ENCODE measurements at regions not wholly inside any gene's neighbourhood (a gene's known extent, or its start where the extent isn't known, plus 50 kb on each side); places are given as distances from the start of the nearest gene placed in this dataset.
"Not testable (repeated sequence)": the region's sequence is repeated elsewhere in the genome, so short reads cannot be mapped to it uniquely, and the experiment has no call there.

GRCh38 chr4:52202251-52202779 lies 151.2 kb downstream of the SPATA18 start:
- no peak for TF ChIP-seq CTCF (IDR thresholded peaks at IDR 0.05; ENCODE audit: borderline replicate concordance, extremely low read depth, low read length, poor library complexity, severe bottlenecking)
- TF ChIP-seq EZH2 (IDR thresholded peaks at IDR 0.05; ENCODE audit: borderline replicate concordance, low read depth, low read length, severe bottlenecking) = no peak
- Histone ChIP-seq H4K20me1 (ENCODE audit: insufficient read depth, low read length) (no peaks in the 10 kb centered on the region; the same call in 1 of the 2 replicates), H3K27me3 (ENCODE audit: insufficient read depth, low read length, poor library complexity) (no peaks in the 10 kb centered on the region), H3K4me3 (ENCODE audit: low read depth in 1 of 2, low read length in 2 of 2) (no peak overlapping the region), H3K36me3 (ENCODE audit: insufficient read depth, low read length) (no peaks in the 10 kb centered on the region), H3K9me3 (ENCODE audit: insufficient read depth, low read length, severe bottlenecking) (no peaks in the 10 kb centered on the region), H3K79me2 (ENCODE audit: insufficient read depth, low read length) (no peaks in the 10 kb centered on the region), H3K27ac (ENCODE audit: low read length) (no peak overlapping the region), H2AFZ (ENCODE audit: low read depth, low read length) (no peak overlapping the region), H3K4me1 (ENCODE audit: insufficient read depth, low read length) (no peaks in the 10 kb centered on the region), H3K4me2 (ENCODE audit: insufficient read depth, low read length) (no peak overlapping the region), H3K9ac (ENCODE audit: low read depth, low read length) (no peak overlapping the region)
- ATAC-seq (ENCODE audit: insufficient read depth, low read depth) (no peak), DNase-seq (no peak)

DNA sequence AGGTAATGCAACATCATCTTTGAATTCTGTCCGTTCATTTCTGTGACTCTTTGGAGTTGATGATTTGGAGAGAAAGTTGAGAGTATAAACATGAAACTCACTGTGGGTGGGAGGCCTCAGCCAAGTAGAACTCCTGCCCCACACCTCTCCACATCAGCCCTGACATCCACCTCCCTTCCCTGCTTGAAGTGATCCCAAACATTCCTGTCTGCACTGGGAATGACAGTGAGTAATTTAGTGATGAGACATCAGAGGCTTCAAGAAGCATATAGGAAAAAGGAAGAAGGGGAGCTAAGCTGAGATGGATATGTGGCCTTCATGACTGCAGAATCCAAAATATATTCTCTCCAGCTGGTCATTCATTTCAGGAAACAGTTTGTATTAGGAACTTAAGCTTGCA lies 151.8 kb downstream of the SPATA18 start:
- no peaks in the 10 kb centered on the region for H3K9me3 ChIP-seq (ENCODE audit: insufficient read depth, low read length, severe bottlenecking)
- no peak for ATAC-seq (ENCODE audit: insufficient read depth, low read depth)

DNA sequence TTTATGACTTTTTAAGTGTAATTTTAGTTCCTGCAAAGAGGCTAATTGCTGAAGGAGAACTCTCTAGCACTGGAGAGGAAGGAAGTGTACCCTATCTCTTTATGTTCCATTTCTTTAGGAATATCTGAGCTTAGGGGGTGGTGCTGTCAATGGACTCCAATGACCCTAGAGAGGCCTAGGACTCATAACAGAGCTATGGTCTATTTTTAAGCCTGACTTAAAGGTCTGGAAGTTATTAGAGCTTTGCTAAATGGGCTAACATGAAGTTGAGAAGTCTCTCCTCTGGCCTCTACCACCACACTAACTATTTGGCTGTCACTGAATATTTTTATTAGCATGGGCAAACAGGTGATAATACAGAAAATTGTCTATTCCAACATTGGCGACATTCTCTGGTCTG lies 152.2 kb downstream of the SPATA18 start:
- Histone ChIP-seq H3K9me3 (ENCODE audit: insufficient read depth, low read length, severe bottlenecking) (no peaks in the 10 kb centered on the region), H3K9ac (ENCODE audit: low read depth, low read length) (no peak overlapping the region), H3K4me1 (ENCODE audit: insufficient read depth, low read length) (no peaks in the 10 kb centered on the region), H3K36me3 (ENCODE audit: insufficient read depth, low read length) (no peaks in the 10 kb centered on the region), H4K20me1 (ENCODE audit: insufficient read depth, low read length) (no peaks in the 10 kb centered on the region; the same call in 1 of the 2 replicates), H3K4me2 (ENCODE audit: insufficient read depth, low read length) (no peak overlapping the region), H3K79me2 (ENCODE audit: insufficient read depth, low read length) (no peaks in the 10 kb centered on the region), H2AFZ (ENCODE audit: low read depth, low read length) (no peak overlapping the region), H3K27me3 (ENCODE audit: insufficient read depth, low read length, poor library complexity) (no peaks in the 10 kb centered on the region), H3K4me3 (ENCODE audit: low read depth in 1 of 2, low read length in 2 of 2) (no peak overlapping the region), H3K27ac (ENCODE audit: low read length) (no peak overlapping the region)
- no peak for TF ChIP-seq EZH2 (IDR thresholded peaks at IDR 0.05; ENCODE audit: borderline replicate concordance, low read depth, low read length, severe bottlenecking)
- TF ChIP-seq CTCF (IDR thresholded peaks at IDR 0.05; ENCODE audit: borderline replicate concordance, extremely low read depth, low read length, poor library complexity, severe bottlenecking) = no peak
- ATAC-seq (ENCODE audit: insufficient read depth, low read depth) (no peak), DNase-seq (no peak)

More for the DNA sequence above, 151.8 kb downstream of the SPATA18 start:
- H3K4me1 ChIP-seq (ENCODE audit: insufficient read depth, low read length) = no peaks in the 10 kb centered on the region
- no peaks in the 10 kb centered on the region; the same call in 1 of the 2 replicates for H4K20me1 ChIP-seq (ENCODE audit: insufficient read depth, low read length)
- H3K4me3 ChIP-seq (ENCODE audit: low read depth in 1 of 2, low read length in 2 of 2) = no peak overlapping the region
- no peaks in the 10 kb centered on the region for H3K79me2 ChIP-seq (ENCODE audit: insufficient read depth, low read length)
- no peak for TF ChIP-seq EZH2 (IDR thresholded peaks at IDR 0.05; ENCODE audit: borderline replicate concordance, low read depth, low read length, severe bottlenecking)
- no peak overlapping the region for H2AFZ ChIP-seq (ENCODE audit: low read depth, low read length)
- H3K36me3 ChIP-seq (ENCODE audit: insufficient read depth, low read length) = no peaks in the 10 kb centered on the region
- no peak for DNase-seq
- H3K9ac ChIP-seq (ENCODE audit: low read depth, low read length) = no peak overlapping the region
- H3K27ac ChIP-seq (ENCODE audit: low read length) = no peak overlapping the region
- H3K27me3 ChIP-seq (ENCODE audit: insufficient read depth, low read length, poor library complexity) = no peaks in the 10 kb centered on the region
- no peak overlapping the region for H3K4me2 ChIP-seq (ENCODE audit: insufficient read depth, low read length)

GRCh38 chr4:52204921-52205320 lies 153.8 kb downstream of the SPATA18 start:
- H2AFZ ChIP-seq (ENCODE audit: low read depth, low read length) = no peak overlapping the region
- no peak overlapping the region for H3K4me3 ChIP-seq (ENCODE audit: low read depth in 1 of 2, low read length in 2 of 2)
- TF ChIP-seq CTCF (IDR thresholded peaks at IDR 0.05; ENCODE audit: borderline replicate concordance, extremely low read depth, low read length, poor library complexity, severe bottlenecking) = no peak
- TF ChIP-seq EZH2 (IDR thresholded peaks at IDR 0.05; ENCODE audit: borderline replicate concordance, low read depth, low read length, severe bottlenecking) = no peak
- H3K27me3 ChIP-seq (ENCODE audit: insufficient read depth, low read length, poor library complexity) = no peaks in the 10 kb centered on the region
- no peaks in the 10 kb centered on the region for H3K9me3 ChIP-seq (ENCODE audit: insufficient read depth, low read length, severe bottlenecking)
- H3K4me2 ChIP-seq (ENCODE audit: insufficient read depth, low read length) = no peak overlapping the region
- DNase-seq (no peak), ATAC-seq (ENCODE audit: insufficient read depth, low read depth) (no peak)
- H3K27ac ChIP-seq (ENCODE audit: low read length) = no peak overlapping the region
- no peaks in the 10 kb centered on the region for H3K36me3 ChIP-seq (ENCODE audit: insufficient read depth, low read length)
- no peak overlapping the region for H3K9ac ChIP-seq (ENCODE audit: low read depth, low read length)
- H3K4me1 ChIP-seq (ENCODE audit: insufficient read depth, low read length) = no peaks in the 10 kb centered on the region
- no peaks in the 10 kb centered on the region for H4K20me1 ChIP-seq (ENCODE audit: insufficient read depth, low read length)
- H3K79me2 ChIP-seq (ENCODE audit: insufficient read depth, low read length) = no peaks in the 10 kb centered on the region

DNA sequence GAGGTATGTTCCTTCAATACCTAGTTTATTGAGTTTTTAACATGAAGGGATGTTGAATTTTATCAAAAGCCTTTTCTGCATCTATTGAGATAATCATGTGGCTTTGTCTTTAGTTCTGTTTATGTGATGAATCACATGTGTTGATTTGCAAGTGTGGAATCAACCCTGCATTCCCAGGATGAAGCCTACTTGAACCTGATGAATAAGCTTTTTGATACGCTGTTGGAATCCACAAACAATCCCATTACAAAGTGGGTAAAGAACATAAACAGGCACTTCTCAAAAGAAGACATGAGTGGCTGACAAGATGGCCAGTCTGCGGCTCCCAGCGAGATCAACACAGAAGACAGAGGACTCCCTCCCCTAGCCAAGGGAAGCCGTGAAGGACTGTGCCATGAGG lies 156.0 kb downstream of the SPATA18 start:
- H3K4me2 ChIP-seq (ENCODE audit: insufficient read depth, low read length); H3K27me3 ChIP-seq (ENCODE audit: insufficient read depth, low read length, poor library complexity); H3K4me3 ChIP-seq (ENCODE audit: low read depth in 1 of 2, low read length in 2 of 2); H4K20me1 ChIP-seq (ENCODE audit: insufficient read depth, low read length); H3K79me2 ChIP-seq (ENCODE audit: insufficient read depth, low read length); H3K4me1 ChIP-seq (ENCODE audit: insufficient read depth, low read length); H3K36me3 ChIP-seq (ENCODE audit: insufficient read depth, low read length); DNase-seq; H3K9ac ChIP-seq (ENCODE audit: low read depth, low read length); H3K9me3 ChIP-seq (ENCODE audit: insufficient read depth, low read length, severe bottlenecking); H2AFZ ChIP-seq (ENCODE audit: low read depth, low read length); H3K27ac ChIP-seq (ENCODE audit: low read length); ATAC-seq (ENCODE audit: insufficient read depth, low read depth): not testable (repeated sequence)

All from DND-41 (cell line).